DMS79 treated with DMSO at 0.1 percent for 48 hours (cell line): ENCODE measurements at regions not wholly inside any gene's neighbourhood (a gene's known extent, or its start where the extent isn't known, plus 50 kb on each side); places are given as distances from the start of the nearest gene placed in this dataset.
A peak's percentile ranks its signal among the peaks of the same experiment; 100 is the strongest.
"Not testable (repeated sequence)": the region's sequence is repeated elsewhere in the genome, so short reads cannot be mapped to it uniquely, and the experiment has no call there.

Experiments used
- DNase-seq: peaks from one replicate; lab custom pipeline; 2025; lab: John Stamatoyannopoulos, UW

DNA sequence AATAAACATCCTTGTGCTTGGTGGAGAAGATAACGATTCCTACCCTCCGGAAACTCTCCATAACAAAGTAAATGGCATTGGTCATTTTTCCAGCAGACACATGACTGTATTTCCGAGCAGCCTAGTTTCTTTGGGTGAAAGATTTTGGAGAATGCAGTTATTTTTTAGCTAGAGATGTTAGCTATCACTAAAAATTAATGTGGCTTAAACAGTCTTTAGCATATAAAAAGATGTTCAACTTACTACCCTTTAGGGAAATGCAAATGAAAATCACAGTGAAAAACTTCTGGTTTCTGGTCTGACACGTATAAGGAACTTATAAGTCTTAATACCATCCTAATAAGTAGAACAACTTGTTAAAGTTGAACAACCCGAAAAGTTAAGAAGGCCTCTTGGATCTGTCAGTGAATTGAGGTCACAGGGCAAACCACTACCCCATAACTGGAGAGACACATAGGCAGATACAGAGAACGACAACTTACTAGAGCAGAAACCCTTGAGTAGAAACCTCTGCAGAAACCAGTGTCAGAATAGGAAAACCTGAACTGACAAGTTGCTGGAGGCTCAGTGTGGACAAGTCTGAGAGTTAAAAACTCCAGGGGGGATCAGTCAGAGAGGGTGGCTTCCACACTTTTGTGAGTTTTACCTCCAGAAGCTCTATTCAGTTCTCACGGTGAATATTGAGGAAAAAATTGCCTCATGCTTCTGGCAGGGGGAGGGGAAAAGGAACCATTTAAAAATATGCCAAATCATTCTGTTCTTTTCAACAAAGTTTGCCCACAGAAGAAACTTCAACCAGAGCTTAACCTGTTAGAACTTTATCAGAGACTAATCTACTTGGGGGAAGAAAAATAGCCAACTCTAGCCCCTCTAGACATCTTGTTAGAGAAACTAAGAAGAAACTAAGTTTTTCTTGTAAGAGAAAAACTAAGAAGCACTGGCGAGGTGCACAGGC is 325.2 kb upstream of the RPS23 start:
- DNase-seq: no peak

DNA sequence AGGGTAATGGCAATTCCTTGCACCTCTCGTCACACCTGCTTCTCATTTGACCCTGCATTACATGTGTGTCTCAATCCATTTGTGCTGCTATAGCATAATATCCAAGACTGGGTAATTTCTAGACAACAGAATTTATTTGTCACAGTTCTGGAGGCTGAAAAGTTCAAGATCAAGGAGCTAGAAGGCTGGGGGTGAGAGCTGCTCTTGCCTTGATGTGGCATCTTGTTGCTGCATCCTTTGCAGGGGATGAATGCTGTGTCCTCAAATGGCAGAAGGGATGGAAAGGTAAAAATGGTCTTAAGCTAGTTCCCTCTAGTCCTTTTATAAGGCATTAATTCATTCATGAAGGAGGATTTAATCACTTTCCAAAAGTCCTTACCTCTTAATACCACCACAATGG is 323.7 kb upstream of the RPS23 start:
- DNase-seq: no peak

DNA sequence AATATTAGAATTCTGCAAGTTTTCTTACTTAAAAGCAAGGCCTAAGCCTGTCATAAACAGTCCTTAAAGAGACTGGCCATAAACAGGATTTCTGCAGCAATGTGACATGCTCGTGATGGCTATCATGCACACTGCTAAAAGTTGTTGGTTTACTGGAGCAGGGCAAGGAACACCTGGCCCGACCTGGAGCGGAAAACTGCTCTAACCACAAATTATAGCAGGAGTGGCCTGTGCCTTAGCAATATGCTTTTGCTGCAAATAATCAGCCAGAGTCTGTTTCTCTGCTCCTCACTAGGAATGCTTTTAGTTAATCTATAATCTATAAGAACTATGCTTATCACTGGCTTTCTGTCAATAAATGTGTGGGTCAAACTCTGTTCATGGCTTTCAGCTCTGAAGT is 322.9 kb upstream of the RPS23 start:
- DNase-seq: no peak

DNA sequence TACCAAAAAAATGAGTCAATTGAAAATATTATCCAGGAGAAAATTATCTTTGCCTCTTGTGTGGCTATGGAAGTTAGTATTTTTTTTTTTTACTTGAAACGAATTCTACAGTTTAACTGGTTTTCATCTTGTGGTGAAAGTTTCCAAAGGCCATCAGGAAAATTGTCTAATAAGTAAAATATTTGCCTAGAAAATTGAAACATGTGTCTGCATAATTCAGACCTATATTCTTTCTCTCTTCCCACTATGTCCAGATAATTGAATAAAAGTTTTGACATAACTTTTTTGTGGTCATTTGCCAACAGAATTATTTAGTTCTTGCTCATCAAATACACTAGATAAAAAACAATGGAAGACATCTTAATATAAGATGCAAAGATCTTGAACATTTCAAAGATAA is 321.5 kb upstream of the RPS23 start:
- DNase-seq: no peak

DNA sequence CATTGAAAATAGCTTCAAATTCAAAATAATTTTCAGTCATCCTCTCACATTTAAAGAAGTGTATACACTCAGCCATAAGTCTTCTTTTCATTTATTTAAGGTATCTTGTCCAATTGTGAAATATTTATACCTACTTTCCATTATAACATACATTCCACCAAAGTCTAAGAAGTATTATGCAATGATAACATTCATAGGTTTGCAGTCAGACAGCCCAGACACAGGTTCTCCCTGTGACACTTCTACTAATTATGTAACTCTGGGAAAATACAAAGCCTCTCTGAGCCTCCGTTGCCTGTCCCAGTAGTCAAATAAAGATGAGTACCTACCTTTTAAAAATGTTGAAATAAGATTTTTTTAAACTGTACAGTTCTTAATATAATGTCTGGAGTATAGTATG is 320.9 kb upstream of the RPS23 start:
- DNase-seq: no peak

DNA sequence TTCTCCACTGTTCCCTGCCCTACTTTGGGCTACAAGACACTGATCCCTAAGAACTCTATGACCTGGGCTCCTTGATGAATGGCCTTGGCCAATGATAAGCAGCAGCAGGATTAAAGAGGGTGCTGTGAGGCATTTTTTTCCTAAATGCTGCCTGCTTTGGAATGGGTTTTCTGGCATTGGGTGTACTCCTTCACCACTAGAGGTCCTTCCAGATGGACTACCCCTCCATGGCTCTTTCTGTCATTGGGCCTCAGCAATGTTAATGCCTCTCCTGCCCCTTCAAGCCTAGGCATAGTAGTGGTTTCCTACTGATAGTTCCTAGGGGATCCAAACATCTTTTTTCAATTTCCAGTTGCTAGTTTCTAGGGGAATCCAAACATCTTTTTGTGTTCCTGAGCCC is 319.3 kb upstream of the RPS23 start:
- no peak for DNase-seq

DNA sequence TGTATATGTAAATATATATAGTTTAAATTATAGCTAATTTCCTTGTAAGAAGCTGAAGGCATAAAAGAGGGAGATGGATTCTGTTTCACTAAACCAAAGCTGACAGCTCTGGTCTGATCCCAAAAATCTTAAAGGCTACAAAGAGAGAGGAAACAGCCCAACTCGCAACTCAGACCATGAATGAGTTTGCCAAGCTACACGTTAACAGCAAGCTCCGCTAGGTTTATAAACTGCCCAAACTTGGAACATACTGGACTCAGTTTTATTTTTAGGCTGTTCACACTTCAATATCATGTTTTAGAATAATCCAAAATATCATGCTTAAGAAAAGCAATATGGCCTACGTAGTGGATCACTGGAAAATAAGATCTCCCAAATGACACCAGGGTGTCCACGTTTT is 318.3 kb upstream of the RPS23 start:
- no peak for DNase-seq

DNA sequence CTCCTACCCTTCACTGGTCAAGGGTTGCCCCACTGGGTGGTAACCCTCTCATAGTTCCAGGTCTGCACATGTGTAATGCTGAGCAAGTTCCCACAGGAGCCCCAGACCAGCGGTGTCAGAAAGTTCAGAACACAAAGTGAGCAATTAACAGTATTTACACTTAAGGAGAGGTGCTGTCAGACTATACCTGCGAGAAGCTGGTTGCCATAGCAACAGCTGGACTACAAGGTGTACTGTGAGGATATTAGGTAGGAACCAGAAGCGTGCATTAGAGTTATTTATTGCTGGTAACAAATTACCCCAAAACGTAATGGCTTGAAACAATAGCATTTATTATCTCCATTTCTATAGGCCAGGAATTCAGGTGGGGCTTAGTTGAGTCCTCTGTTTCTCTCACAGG is 317.0 kb upstream of the RPS23 start:
- DNase-seq: no peak

DNA sequence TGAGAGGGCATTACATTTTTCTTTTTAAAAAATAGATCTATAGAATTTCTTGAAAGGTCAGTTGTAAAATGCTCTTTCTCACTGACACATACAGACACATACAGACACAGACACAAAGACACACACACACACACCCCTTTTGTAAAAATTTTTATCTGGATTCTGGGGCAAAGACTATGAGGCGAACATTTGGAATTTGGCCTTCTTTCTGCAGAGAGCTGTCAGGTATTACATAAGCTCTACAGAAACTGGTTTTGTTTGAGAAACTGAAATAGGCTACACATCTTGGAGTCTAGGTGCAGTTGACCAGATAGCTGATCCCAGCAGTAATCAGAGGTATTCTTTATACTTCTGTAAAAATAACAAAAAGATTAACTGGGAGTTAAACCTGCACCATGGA is 315.9 kb upstream of the RPS23 start:
- DNase-seq: no peak

DNA sequence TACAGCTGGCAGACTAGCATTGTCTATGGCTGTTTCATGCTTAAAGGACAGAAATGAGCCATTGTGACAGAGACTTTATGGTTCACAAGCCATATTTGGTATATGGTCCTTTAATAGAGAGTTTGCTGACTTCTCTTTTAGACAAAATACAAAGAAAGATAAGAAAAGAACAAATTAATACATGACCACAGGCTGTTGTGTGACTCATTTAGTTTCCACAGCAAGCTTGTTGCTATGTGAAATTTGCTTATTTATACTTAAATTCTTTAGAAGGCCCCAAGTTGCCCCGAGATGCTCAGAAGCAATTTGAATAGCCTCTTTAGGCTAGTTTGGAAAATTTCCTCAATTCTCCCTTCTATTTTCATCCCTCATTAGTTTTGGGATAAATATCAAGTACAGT is 315.3 kb upstream of the RPS23 start:
- DNase-seq: no peak

DNA sequence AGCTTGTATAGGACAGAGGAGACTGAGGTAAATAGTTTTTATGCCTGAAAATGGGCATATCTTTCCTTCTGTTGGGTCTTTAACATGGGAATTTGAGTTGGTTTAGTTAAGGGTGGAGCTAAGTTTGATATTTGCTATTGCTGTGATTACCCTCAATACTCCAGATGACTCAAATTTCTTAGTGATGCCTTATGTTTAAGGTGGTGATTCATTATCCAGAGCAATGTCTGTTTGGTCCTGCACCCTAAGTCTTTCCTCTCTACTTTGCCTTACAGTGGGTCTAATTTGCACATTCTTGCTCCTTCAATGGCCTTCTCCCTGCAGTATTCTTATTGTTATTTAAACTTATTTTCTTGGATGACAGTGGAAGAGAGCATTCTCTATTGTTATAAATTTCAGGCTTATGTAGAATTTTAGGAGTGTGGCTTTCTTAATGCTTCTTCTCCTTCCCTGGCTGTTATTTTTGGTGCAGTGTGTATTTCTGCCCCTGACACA is 312.9 kb upstream of the RPS23 start:
- no peak for DNase-seq

DNA sequence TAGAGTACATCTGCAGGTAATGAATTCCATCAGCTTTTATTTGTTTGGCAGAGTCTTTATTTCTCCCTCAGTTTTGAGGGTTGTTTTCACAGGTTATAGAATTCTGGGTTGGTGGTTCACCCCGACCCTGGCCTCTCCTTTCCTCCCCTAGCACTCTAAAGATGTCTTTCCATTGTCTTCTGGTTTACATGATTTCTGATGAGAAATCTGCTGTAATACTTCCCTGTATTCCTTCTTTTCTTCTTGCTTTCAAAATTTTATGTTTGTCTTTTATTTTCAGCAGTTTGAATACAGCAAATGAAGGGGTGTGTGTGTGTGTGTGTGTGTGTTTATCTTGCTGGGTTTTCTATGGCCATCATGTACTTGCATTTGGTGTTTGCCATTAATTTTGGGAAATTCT is 312.0 kb upstream of the RPS23 start:
- DNase-seq: no peak

DNA sequence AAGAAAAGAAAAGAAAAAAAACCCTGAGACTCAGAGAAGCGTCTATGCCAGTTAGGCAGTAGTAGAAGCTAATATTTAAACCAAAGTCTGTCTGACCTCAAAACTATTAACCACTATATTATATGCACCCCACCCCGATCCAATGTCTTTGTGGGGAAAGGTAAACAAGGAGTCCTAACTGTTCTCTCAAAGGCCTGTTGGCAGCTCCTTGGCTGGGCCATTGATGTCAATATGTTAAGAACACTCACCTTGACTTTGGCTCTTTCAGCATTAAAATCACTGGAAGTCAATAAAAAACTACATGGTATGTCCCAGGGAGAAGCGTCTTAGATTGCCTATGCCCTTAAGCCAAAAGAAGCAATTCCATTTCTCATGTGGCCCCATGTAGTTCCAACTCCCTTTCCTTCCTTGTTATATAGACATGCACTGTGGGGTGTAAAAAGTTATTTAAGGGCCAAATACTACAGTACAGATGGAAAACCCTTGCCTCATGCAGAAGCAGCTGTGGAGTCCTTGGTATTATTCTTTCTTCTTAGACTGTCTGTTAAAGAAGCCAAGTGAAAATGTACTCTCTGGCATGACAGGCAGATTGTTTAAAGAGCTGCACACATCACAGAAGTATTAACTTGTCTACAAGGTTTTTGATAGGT is 308.6 kb upstream of the RPS23 start:
- DNase-seq: no peak

DNA sequence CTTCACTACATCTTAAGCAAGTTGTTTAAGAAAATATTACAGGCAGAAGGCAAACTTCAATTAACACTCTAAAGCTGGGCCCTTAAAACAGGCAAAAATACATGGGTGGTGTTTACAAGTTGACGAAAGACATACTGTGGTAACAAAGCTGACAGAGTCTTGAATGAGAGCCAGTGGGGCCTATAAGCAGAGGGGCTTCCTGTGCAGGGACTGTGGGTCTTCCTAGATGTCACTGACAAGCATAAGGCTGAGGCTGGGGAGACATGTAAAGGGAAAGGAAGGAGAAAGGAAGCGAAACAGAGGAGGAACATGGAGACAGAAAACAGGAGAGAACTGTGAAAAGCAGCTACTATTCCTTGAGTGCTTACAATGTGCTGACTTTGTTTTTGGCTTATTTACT is 308.0 kb upstream of the RPS23 start:
- DNase-seq: no peak

DNA sequence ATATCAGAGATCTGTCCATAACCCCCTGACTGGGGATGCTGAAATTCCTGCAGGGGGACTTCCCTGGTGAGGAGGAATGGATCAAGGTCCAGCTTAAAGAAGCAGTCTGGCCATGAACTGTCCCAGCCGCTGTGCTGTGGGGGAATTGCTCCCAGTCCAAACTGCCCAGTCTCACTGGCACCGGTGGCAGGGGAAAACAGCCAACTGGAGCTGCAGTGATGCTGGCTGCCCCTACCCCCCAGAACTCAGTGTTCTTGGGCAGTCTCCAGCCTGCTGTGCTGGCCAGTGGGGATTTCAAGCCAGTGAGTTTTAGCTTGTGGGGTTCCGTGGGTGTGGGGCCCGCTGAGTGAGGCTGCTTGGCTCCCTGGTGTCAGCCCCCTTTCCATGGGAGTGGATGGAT is 306.5 kb upstream of the RPS23 start:
- DNase-seq: no peak

DNA sequence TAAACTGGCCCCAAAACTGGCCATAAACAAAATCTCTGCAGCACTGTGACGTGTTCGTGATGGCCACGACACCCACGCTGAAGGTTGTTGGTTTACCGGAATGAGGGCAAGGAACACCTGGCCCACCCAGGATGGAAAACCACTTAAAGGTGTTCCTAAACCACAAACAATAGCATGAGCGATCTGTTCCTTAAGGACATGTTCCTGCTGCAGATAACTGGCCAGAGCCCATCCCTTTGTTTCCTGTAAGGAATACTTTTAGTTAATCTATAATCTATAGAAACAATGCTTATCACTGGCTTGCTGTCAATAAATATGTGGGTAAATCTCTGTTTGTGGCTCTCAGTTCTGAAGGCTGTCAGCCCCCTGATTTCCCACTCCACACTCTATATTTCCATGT is 305.2 kb upstream of the RPS23 start:
- not testable (repeated sequence) for DNase-seq

DNA sequence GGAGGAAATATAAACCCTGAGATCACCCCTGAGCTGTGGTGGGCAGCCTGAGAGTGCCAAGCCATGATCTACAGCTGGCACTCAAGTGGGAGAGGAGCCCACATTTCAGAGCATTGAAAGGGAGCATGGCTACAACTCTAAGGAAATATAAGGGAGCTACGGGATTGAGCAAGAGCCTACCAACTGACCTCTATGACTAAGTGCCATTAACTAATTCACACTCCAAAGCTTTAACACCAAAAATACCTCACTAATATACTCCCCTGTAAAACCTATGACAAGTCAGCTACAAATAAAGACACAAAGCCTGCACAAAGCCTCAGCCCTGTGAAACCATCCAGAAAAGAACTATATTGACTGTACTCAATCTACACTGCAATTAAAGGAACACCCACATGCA is 286.8 kb upstream of the RPS23 start:
- no peak for DNase-seq

DNA sequence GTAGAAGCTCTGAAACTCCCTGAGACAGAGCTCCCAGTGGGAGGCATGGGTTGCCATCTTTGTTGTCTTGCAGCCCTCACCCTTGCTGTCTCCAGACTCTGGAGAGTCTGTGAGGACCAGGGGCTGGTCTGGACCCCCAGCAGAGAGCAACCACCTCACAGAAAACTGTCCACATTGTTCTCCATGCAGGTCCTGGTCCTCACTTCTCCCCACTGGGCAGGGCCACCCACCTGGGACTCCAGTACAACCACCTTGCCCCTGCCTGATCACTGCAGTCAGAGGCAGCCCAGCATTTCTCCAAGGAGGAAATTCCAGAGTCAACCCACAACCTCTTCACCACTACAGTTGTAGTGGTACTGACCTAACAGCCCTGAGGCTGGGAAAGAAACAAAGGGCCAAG is 285.6 kb upstream of the RPS23 start:
- DNase-seq: no peak

DNA sequence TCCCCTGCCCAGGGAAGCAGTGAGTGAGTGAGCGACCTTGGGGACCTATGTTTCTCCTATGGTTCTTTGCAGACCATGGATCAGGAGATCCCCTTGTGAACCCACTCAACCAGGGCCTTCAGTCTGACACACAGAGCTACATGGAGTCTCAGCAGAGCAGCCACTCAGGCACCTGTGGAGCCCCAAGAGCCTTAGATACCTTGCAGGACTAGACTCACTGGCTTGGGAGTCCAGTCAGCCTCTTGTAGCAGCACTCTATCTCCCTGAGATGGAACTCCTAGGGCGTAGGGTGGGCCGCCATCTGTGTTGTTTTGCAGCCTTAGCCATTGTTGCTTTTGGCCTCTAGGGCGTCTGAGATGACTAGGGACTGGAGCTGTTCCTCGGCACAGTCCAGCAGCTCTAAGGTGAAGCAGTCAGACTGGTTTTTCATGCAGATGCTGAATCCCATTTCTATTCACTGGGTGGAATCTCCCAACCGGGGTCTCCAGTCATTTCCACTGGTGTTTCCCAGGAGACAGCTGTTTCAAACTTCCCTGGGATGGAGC is 284.6 kb upstream of the RPS23 start:
- DNase-seq: no peak

DNA sequence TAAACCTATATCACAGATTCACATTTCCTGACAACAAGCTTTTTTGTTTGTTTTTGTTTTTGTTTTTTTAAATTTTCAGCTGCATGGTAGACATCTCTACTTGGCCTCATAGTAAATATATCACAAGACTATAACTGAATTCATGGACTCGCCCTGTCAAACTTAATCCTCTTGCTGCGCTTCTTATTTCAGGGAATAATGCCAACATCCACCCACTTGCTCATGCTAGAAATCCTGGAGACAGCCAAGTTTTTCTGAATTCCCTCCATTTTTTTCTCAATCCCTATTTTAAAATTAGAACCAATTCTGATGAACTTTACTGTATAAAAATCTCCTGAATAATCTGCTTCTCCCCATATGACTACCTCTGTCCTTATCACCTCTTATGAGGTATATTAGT is 283.6 kb upstream of the RPS23 start:
- DNase-seq: no peak

DNA sequence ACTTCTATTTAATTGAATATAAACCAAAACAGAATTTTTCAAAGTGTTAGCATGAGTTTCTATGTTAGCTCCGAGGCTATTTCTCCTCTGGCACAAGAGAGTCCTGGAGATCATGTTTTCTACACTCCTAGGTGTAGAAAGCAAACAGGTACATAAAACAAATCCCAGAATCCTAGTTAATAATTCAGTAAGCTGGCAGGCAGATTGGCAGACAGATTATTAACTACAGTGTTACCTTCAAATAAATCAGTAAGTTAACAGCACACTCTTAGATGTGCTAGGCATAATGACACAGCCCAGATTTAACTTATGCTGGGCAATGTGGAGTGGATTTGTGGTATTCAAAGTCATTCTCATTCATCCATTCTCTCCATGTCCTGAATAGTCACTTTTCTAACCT is 282.8 kb upstream of the RPS23 start:
- no peak for DNase-seq

DNA sequence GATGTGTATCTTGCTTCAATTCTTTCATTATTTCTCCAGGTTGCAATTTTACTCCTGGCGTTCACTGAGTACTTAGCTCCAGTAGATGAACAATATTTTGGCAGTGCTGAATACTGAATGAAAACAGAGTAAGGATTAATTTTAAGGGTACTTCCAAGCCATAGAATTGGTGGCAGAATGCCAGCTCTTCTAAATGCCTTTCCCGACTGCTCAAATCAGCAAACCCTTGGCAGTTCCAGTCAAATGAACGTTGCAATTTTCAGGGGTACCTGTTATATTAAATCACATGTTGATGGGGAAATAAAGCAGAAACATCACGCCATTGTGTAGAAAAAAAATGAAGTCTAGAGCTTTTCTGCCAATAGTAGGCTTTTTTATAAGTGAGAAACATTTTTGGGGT is 282.4 kb upstream of the RPS23 start:
- DNase-seq: peak; percentile 54

DNA sequence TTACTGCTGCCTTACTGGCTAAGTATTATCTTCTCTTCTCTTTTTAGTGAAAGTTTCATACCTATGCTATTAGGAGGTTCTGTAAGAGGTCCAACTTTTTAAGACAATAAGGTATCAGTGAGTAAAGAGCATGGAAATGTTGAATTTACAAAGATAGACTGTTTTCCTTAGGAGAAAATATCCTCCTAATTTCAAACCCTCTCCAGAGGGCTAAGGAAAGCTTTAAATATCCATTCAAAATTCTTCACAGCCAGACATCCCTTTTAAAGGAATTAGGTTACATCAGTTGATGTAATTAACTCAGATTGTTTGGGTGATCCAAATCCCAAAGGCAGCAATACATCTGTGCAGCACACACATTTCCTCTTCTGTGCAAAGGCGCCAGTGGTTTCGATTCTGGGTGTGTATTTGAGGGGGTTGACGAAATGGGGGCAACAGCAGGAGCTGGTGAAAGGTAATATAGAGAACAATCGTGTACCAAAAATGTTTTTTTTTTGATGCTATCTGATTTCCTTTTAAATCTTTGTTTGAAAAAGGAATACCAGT is 273.8 kb upstream of the RPS23 start:
- no peak for DNase-seq
